Activated T-cell treated with anti-CD3 and anti-CD28 coated beads, Interleukin-2, amount 50 U/mL, for 24 hours (primary cell): ENCODE measurements at regions not wholly inside any gene's neighbourhood (a gene's known extent, or its start where the extent isn't known, plus 50 kb on each side); places are given as distances from the start of the nearest gene placed in this dataset.

Experiments
- DNase-seq: peaks from one replicate; pipeline ENCODE4 v3.0.0-alpha.2; 2020
- H3K27ac Mint-ChIP-seq: 2 replicates; pipeline ENCODE4 v1.8.0; 2020; ENCODE audit warnings: mild to moderate bottlenecking, mixed read lengths
- H3K27me3 Mint-ChIP-seq: 2 replicates; pipeline ENCODE4 v1.8.0; 2020; ENCODE audit warnings: mixed read lengths
- H3K36me3 Mint-ChIP-seq: 2 replicates; pipeline ENCODE4 v1.8.0; 2020; ENCODE audit warnings: low read depth, mixed read lengths
- H3K4me1 Mint-ChIP-seq: 2 replicates; pipeline ENCODE4 v1.8.0; 2020; ENCODE audit warnings: low read depth, mixed read lengths
- H3K4me3 Mint-ChIP-seq: 2 replicates; pipeline ENCODE4 v1.8.0; 2020; ENCODE audit warnings: mild to moderate bottlenecking, moderate library complexity, mixed read lengths
- H3K9me3 Mint-ChIP-seq: 2 replicates; pipeline ENCODE4 v1.8.0; 2020; ENCODE audit warnings: mixed read lengths

DNA sequence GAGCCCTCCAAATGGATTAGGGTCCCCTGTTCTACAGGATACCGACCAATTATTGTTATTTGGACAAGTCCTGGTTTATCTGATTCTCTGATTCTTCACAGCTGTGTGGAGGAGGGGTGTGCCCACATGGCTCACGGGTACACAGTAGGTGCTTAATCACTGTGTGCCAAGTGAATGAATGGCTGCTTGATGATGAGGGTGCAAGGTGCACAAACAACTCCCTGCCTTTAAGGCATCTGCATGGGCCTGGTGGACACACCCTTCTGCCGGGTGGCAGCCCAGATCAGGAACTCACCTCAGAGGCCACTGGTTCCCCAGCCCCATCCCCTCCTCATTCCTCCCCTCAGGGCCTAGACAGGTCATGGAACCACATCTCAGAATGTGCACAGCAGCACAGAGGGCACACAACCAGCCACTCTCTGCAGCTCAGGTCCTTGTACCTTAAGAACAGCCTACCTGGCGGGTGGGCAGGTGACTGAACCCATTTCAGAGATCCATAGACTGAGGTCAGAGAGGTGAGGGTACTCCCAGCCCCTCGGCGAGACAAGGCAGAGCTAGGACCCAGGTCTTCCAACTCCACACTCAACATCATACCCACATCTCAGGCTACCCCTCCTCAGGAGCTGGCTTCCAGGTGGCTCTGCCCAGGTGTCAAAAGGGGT is 50.3 kb downstream of the SHANK2 start:
- peaks cover 6% of the 10 kb centered on the region for H3K27me3 Mint-ChIP-seq
- no peaks in the 10 kb centered on the region for H3K36me3 Mint-ChIP-seq
- no peak for DNase-seq
- no peaks in the 10 kb centered on the region for H3K4me1 Mint-ChIP-seq
- no peak overlapping the region for H3K4me3 Mint-ChIP-seq
- H3K9me3 Mint-ChIP-seq, result no peaks in the 10 kb centered on the region
- H3K27ac Mint-ChIP-seq, result no peak overlapping the region

- Mint-ChIP-seq H3K4me3 (no peak overlapping the region), H3K9me3 (no peaks in the 10 kb centered on the region), H3K27ac (no peak overlapping the region), H3K4me1 (no peaks in the 10 kb centered on the region), H3K36me3 (no peaks in the 10 kb centered on the region), H3K27me3 (peaks cover 6% of the 10 kb centered on the region)
- DNase-seq, result no peak
Observed at GRCh38 chr11:71201231-71201630, 51.1 kb downstream of the SHANK2 start.

GRCh38 chr11:71200761-71201160 is 51.6 kb downstream of the SHANK2 start:
- Mint-ChIP-seq H3K4me1 (no peaks in the 10 kb centered on the region), H3K4me3 (no peak overlapping the region), H3K27me3 (peaks cover 6% of the 10 kb centered on the region), H3K9me3 (no peaks in the 10 kb centered on the region), H3K27ac (no peak overlapping the region), H3K36me3 (no peaks in the 10 kb centered on the region)
- no peak for DNase-seq

DNA sequence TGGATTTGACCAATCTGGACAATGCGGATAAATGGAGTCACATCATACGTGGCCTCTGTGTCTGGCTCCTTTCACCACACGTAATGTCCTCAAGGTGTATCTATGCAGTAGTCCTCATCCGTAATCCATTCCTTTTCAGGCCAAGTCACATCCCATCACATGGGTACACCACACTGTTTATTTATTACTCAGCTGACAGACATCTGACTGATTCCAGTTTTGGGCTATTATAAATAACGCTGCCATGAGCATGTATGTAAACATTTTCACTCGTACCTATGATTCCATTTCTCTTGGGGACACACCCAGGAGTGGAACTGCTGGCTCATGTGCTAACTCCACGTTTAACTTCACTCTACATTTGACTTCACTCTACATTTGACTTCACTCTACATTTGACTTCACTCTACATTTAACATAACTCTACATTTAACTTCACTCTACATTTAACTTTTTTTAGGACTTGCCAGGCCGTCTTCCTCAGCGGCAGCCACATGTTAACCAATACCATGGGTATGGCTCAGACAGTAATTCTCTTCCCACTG is 52.1 kb downstream of the SHANK2 start:
- Mint-ChIP-seq H3K27me3 (peaks cover 6% of the 10 kb centered on the region), H3K9me3 (no peaks in the 10 kb centered on the region), H3K27ac (no peak overlapping the region), H3K36me3 (no peaks in the 10 kb centered on the region), H3K4me1 (no peaks in the 10 kb centered on the region), H3K4me3 (no peak overlapping the region)
- DNase-seq, result no peak

DNA sequence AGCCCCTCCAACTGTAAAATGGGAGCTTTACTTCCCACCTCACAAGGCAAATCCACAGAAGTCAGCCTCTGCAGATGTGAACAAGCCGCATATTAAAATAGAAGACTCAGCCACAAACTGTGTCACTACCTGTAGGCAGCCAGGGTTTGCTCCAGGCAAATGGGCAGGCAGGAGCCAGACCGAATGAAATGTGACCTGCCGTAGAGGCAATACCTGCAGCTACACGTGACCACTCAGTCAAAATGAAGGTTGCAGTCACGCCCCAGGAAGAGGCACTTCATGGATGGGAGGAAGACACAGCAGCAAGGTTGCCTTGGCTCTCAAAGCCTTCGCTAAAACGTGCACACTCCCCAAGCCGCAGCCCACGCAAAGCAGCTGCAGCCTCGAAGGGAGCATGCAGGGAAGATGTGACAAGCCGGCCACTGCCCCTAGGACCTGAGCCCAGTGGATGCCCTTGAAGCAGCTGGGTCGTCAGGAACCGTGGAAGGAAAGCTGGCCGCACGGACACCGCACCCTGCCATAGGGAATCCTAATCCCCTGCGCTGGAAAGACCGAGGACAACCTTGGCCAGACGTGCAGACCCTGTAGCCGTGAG is 53.1 kb downstream of the SHANK2 start:
- Mint-ChIP-seq H3K27me3 (peaks cover 6% of the 10 kb centered on the region), H3K36me3 (no peaks in the 10 kb centered on the region), H3K4me1 (no peaks in the 10 kb centered on the region), H3K9me3 (no peaks in the 10 kb centered on the region), H3K27ac (no peak overlapping the region), H3K4me3 (no peak overlapping the region)
- DNase-seq, result no peak

DNA sequence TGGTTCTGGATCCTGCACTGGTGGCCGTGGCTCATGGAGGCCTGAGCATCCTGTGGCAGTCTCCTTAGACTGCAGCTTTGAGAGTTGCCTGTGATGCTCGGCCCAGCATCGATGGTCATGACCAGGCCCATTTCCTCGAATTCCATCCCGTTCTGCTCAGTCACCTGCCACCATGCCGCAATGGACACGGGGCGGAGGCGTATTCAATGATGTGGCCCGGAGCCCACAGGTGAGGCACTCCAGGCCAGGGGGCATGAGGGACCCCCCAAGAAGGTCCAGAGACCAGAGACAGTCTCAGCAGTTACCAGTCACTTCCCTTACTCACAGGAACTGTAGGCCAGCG is 53.6 kb downstream of the SHANK2 start:
- Mint-ChIP-seq H3K4me1 (no peaks in the 10 kb centered on the region), H3K27me3 (peaks cover 9% of the 10 kb centered on the region), H3K9me3 (no peaks in the 10 kb centered on the region), H3K36me3 (no peaks in the 10 kb centered on the region), H3K4me3 (no peak overlapping the region), H3K27ac (no peak overlapping the region)
- DNase-seq, result no peak

DNA sequence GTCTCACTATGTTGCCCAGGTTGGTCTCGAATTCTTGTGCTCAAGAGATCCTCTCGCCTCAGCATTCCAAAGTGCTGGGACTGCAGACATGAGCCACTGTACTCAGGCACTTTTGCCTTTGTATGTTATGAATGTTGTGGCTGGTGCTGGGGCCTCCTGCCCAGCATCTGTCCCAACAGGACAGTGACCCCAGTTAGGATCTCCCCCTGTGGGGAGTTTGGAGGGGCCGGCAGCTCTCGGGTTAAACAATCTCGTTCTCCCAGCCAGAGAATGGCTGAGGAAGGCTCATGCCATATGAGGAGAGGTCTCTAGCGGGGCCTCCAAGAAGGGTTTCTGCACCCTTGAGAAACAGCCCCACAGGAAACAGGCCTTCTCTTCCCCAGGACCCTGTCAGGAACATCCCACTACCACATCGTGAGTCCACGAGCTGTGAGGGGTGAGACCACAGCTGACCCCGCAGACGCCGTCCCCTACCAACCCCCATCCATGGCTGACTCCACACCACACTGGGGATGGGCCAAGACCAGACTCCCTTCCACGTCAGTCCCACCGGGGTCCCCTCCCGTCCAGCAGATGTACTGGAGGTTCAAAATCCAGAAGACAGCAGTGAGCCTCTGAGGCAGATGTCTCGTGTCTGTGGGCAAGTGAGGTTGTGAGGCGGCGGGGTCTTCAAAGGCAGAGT is 54.1 kb downstream of the SHANK2 start:
- Mint-ChIP-seq H3K27ac (no peak overlapping the region), H3K36me3 (no peaks in the 10 kb centered on the region), H3K9me3 (no peaks in the 10 kb centered on the region), H3K4me3 (no peak overlapping the region), H3K4me1 (no peaks in the 10 kb centered on the region), H3K27me3 (peaks cover 9% of the 10 kb centered on the region)
- no peak for DNase-seq

DNA sequence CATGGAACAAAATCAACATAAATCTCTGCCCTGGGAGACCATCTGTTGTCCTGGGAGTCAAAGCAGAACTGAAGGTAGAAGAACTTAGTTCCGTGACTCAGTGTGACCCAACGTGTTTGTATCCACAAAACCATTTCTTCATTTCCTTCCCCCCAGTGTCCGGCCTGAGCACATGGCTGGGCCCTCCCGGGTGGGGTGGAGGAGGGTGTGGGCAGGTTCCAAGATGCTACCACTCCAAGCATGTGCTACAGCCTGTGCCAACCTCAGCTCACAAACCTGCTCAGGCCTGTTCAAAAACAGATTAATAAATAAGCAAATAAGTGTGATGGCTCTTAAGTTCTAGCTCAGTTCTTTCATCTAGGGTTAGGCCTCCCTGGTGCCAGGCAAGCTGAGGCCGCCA is 55.3 kb downstream of the SHANK2 start:
- no peak overlapping the region for H3K27ac Mint-ChIP-seq
- no peak for DNase-seq
- H3K4me1 Mint-ChIP-seq, result no peaks in the 10 kb centered on the region
- no peak overlapping the region for H3K4me3 Mint-ChIP-seq
- peaks cover 6% of the 10 kb centered on the region for H3K27me3 Mint-ChIP-seq
- H3K36me3 Mint-ChIP-seq, result no peaks in the 10 kb centered on the region
- H3K9me3 Mint-ChIP-seq, result no peaks in the 10 kb centered on the region

DNA sequence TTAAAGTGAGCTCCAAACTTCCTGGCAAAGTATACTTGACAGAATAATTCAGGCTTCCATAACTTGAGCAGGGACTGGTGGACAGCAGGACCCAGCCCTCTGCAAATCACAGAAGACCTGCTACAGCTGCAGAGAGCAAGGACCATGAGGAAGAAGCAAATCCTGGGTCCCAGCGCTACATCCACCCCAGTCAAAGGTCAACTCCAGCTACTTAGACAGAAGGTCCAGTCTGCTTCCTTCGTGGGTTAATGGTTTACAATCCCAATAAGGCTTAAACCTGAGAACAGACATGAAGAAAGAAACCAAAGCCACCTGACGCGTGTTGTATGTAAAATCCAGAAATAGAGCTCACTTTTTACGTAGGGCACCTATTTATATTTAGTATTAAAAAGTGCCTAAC is 57.7 kb downstream of the SHANK2 start:
- DNase-seq, result no peak
- Mint-ChIP-seq H3K36me3 (no peaks in the 10 kb centered on the region), H3K27me3 (peaks cover 4% of the 10 kb centered on the region), H3K4me1 (no peaks in the 10 kb centered on the region), H3K27ac (no peak overlapping the region), H3K4me3 (no peak overlapping the region), H3K9me3 (no peaks in the 10 kb centered on the region)

DNA sequence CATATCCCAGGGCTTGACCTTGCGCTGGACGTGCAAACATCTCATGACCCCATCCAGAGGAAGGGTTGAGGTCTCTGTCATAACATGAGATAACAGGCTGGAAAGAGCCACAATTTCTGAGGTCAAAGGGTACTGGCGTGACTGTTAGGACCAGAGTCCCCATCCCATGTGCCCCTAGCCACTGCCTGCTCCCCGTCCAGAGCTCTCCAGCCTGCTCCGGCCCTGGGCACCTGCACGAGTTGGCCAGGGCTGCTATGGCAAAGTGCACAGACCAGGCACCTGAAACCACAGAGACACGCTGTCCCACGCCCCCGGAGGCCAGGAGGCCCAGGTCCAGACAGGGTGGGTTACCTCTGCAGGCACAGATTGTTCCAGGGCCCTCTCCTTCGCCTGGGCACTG is 58.9 kb downstream of the SHANK2 start:
- H3K4me3 Mint-ChIP-seq, result no peak overlapping the region
- H3K27me3 Mint-ChIP-seq, result peaks cover 4% of the 10 kb centered on the region
- no peaks in the 10 kb centered on the region for H3K4me1 Mint-ChIP-seq
- H3K9me3 Mint-ChIP-seq, result no peaks in the 10 kb centered on the region
- DNase-seq, result no peak
- H3K36me3 Mint-ChIP-seq, result no peaks in the 10 kb centered on the region
- no peak overlapping the region for H3K27ac Mint-ChIP-seq

DNA sequence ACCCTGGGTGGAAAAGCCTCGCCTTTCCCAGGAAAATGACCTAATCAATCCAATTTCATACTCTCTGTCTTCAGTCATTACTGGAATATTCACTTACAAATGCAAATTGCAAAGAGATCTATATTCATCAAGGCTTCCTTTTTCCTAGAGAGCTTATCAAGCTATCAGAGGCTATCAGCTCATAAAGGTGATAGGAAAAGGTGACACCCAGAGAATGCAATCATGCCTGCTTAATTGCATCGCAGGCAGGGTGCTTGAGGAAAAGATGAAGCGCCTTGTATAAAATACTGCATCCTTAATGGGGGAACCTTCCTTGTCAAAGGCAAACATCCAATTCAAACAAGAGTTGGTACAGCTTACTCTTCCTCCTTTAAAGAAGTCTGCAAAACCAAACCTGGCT is 59.7 kb downstream of the SHANK2 start:
- no peak overlapping the region for H3K4me3 Mint-ChIP-seq
- H3K9me3 Mint-ChIP-seq, result no peaks in the 10 kb centered on the region
- no peaks in the 10 kb centered on the region for H3K4me1 Mint-ChIP-seq
- peaks cover 5% of the 10 kb centered on the region for H3K27me3 Mint-ChIP-seq
- H3K36me3 Mint-ChIP-seq, result no peaks in the 10 kb centered on the region
- no peak overlapping the region for H3K27ac Mint-ChIP-seq
- no peak for DNase-seq

DNA sequence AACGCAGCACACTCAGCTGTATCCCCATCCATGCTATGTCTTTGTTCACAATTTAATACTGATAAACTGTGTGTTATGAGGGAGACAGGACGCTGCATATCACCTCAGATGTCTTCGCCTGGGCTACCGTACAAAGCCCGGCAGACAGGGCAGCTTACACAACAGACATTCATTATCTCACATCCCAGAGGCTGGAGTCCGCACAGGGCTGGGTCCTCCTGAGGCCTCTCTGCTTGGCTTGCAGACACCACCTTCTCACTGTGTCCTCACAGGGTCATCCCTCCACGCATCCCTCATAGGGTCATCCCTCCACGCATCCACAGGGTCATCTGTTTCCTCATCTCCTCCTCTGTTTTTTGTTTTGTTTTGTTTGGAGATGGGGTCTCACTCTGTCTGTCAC is 61.2 kb downstream of the SHANK2 start:
- DNase-seq, result no peak
- H3K4me3 Mint-ChIP-seq, result no peak overlapping the region
- H3K4me1 Mint-ChIP-seq, result no peaks in the 10 kb centered on the region
- peaks cover 5% of the 10 kb centered on the region for H3K27me3 Mint-ChIP-seq
- H3K36me3 Mint-ChIP-seq, result no peaks in the 10 kb centered on the region
- no peaks in the 10 kb centered on the region for H3K9me3 Mint-ChIP-seq
- H3K27ac Mint-ChIP-seq, result no peak overlapping the region

- H3K27me3 Mint-ChIP-seq, result peaks cover 5% of the 10 kb centered on the region
- no peaks in the 10 kb centered on the region for H3K36me3 Mint-ChIP-seq
- H3K4me3 Mint-ChIP-seq, result no peak overlapping the region
- no peak overlapping the region for H3K27ac Mint-ChIP-seq
- H3K4me1 Mint-ChIP-seq, result no peaks in the 10 kb centered on the region
- no peaks in the 10 kb centered on the region for H3K9me3 Mint-ChIP-seq
- DNase-seq, result no peak
Observed at GRCh38 chr11:71190551-71190950, 61.8 kb downstream of the SHANK2 start.

- no peak overlapping the region for H3K27ac Mint-ChIP-seq
- no peaks in the 10 kb centered on the region for H3K4me1 Mint-ChIP-seq
- no peaks in the 10 kb centered on the region for H3K9me3 Mint-ChIP-seq
- no peak overlapping the region for H3K4me3 Mint-ChIP-seq
- no peak for DNase-seq
- H3K36me3 Mint-ChIP-seq, result no peaks in the 10 kb centered on the region
- peaks cover 5% of the 10 kb centered on the region for H3K27me3 Mint-ChIP-seq
Observed at GRCh38 chr11:71189768-71190315, 62.5 kb downstream of the SHANK2 start.
